T-cell (primary cell): ENCODE measurements at regions not wholly inside any gene's neighbourhood (a gene's known extent, or its start where the extent isn't known, plus 50 kb on each side); places are given as distances from the start of the nearest gene placed in this dataset.
"Not testable (repeated sequence)": the region's sequence is repeated elsewhere in the genome, so short reads cannot be mapped to it uniquely, and the experiment has no call there.

Experiments used
- ATAC-seq, 4 experiments: fragments of 200-7000 bp in 3 of 4; fragments of 150-1000 bp in 1 of 4; cut with Tn5 transposase; replicated peaks in 1 of 4; 1 replicate in 3 of 4; 2 replicates in 1 of 4; pipeline ENCODE4 v1.10.0; 2021; ENCODE audit warnings: moderate library complexity in 3 of 4, mild to moderate bottlenecking in 2 of 4, moderate number of reproducible peaks in 1 of 4
- CTCF ChIA-PET, 2 donors: fragments of 300-600 bp; sonication (Branson Sonifier 250); formaldehyde crosslinking; loops; one replicate each; lab custom pipeline; 2022; ENCODE audit warnings: antibody characterized with exemption in 2 of 2; lab: Charles Lee
- POLR2A ChIA-PET, 2 donors: fragments of 300-600 bp; sonication (Branson Sonifier 250); formaldehyde crosslinking; loops; one replicate each; lab custom pipeline; 2022; ENCODE audit warnings: antibody characterized with exemption in 2 of 2; lab: Charles Lee
- DNase-seq, 35 experiments: peaks; one replicate each; pipeline versions ENCODE4 v3.0.0 to v3.0.0-alpha.2; 2013 to 2023
- H3K27ac ChIP-seq: one replicate; pipeline ENCODE4 v1.5.1; 2013; ENCODE audit warnings: low read length
- H3K27me3 ChIP-seq, 2 experiments: replicated peaks in 1 of 2; 1 replicate in 1 of 2; 2 replicates in 1 of 2; pipeline versions ENCODE4 v1.6.1 to v1.7.0; 2013; ENCODE audit warnings: low read length in 1 of 2, mixed read lengths in 1 of 2; ENCODE audit not compliant: control insufficient read depth in 2 of 2, insufficient read depth in 2 of 2; ENCODE audit errors: extremely low read depth in 1 of 2
- H3K36me3 ChIP-seq, 2 donors: 1 replicate in 1 of 2; 2 replicates in 1 of 2; pipeline versions ENCODE4 v1.6.1 to v1.7.0; 2013; ENCODE audit warnings: low read length in 1 of 2; ENCODE audit not compliant: control insufficient read depth in 2 of 2, insufficient read depth in 1 of 2; ENCODE audit errors: extremely low read depth in 1 of 2
- H3K4me1 ChIP-seq, 2 experiments: 1 replicate in 1 of 2; 2 replicates in 1 of 2; pipeline versions ENCODE4 v1.6.1 to v1.7.0; 2013; ENCODE audit warnings: low read length in 2 of 2, mixed read lengths in 1 of 2; ENCODE audit not compliant: insufficient read depth in 2 of 2, control insufficient read depth in 1 of 2; ENCODE audit errors: extremely low read depth in 1 of 2
- H3K4me3 ChIP-seq, 2 donors: 1 replicate in 1 of 2; 2 replicates in 1 of 2; pipeline versions ENCODE4 v1.5.1 to v1.7.0; 2013; ENCODE audit warnings: mild to moderate bottlenecking in 2 of 2, low read length in 1 of 2, moderate library complexity in 1 of 2; ENCODE audit not compliant: control insufficient read depth in 1 of 2; ENCODE audit errors: extremely low read depth in 1 of 2
- H3K9me3 ChIP-seq: 2 replicates; pipeline ENCODE4 v1.7.0; 2013
- H3K27ac Mint-ChIP-seq, 2 donors: one replicate each; pipeline ENCODE4 v1.8.0; 2020 to 2021; ENCODE audit warnings: mild to moderate bottlenecking in 2 of 2, mixed read lengths in 2 of 2
- H3K27me3 Mint-ChIP-seq, 2 donors: one replicate each; pipeline ENCODE4 v1.8.0; 2021 to 2022; ENCODE audit warnings: mixed read lengths in 2 of 2
- H3K36me3 Mint-ChIP-seq: one replicate; pipeline ENCODE4 v1.8.0; 2021; ENCODE audit warnings: mixed read lengths
- H3K4me1 Mint-ChIP-seq, 3 donors: one replicate each; pipeline ENCODE4 v1.8.0; 2020 to 2022; ENCODE audit warnings: mixed read lengths in 3 of 3, mild to moderate bottlenecking in 1 of 3
- H3K4me3 Mint-ChIP-seq, 3 donors: one replicate each; pipeline ENCODE4 v1.8.0; 2020 to 2022; ENCODE audit warnings: mild to moderate bottlenecking in 3 of 3, mixed read lengths in 3 of 3, moderate library complexity in 3 of 3
- H3K9me3 Mint-ChIP-seq, 3 donors: one replicate each; pipeline ENCODE4 v1.8.0; 2020 to 2022; ENCODE audit warnings: mixed read lengths in 3 of 3
- WGBS: methylation state at CpG from one replicate; pipeline ENCODE4 v1.1.5; 2013; ENCODE audit warnings: missing lambda C conversion rate; ENCODE audit not compliant: insufficient coverage; 5-methylcytosine and 5-hydroxymethylcytosine counted together

DNA sequence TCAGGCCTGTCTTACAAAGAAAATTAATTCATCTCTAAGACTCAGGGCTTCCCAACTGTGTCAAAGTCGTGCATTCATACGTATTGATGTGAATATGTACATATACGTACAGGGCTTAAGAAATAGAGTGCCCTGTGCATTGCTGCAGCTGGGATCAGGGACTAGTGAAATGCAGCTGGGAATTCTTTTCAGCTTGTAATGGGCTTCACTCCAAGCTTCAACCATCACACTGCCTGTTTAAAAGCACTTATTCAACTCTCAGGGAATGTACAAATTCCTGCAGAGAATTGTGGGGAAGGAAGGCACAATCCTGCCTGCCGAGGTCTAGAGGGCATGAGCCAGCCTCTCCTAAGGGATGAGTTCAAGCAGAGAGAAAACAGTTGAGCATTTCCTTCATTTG, 59.6 kb upstream of the MAN2A1 start:
- ATAC-seq (no peak), DNase-seq (no peak)
- no peaks in the 10 kb centered on the region for H3K36me3 ChIP-seq
- peaks cover 17 to 23% of the 10 kb centered on the region in 2 donors for H3K27me3 Mint-ChIP-seq
- no peaks in the 10 kb centered on the region for H3K4me1 Mint-ChIP-seq
- H3K4me3 Mint-ChIP-seq = no peak overlapping the region
- WGBS = 100% methylated on average over 1 of the region's 4 CpGs
- no peaks in the 10 kb centered on the region for H3K9me3 Mint-ChIP-seq
- H3K36me3 Mint-ChIP-seq = no peaks in the 10 kb centered on the region
- H3K27me3 ChIP-seq = no peaks in the 10 kb centered on the region
- H3K4me3 ChIP-seq = no peak overlapping the region
- no peaks in the 10 kb centered on the region for H3K9me3 ChIP-seq
- no peak overlapping the region for H3K27ac Mint-ChIP-seq
- H3K27ac ChIP-seq = no peak overlapping the region
- no peaks in the 10 kb centered on the region for H3K4me1 ChIP-seq
- ChIA-PET POLR2A (no interaction called here), CTCF (no interaction called here)

- H3K27me3 ChIP-seq = no peaks in the 10 kb centered on the region
- H3K36me3 ChIP-seq = no peaks in the 10 kb centered on the region
- H3K4me3 ChIP-seq = no peak overlapping the region
- no peaks in the 10 kb centered on the region for H3K4me1 ChIP-seq
- WGBS = 80% methylated on average over 1 of the region's 3 CpGs
- H3K27ac ChIP-seq = no peak overlapping the region
- DNase-seq (no peak), ATAC-seq (no peak)
- H3K27me3 Mint-ChIP-seq = peaks cover 17 to 23% of the 10 kb centered on the region in 2 donors
- no peak overlapping the region for H3K27ac Mint-ChIP-seq
- CTCF ChIA-PET = no interaction called here
- H3K9me3 ChIP-seq = no peaks in the 10 kb centered on the region
- POLR2A ChIA-PET = no interaction called here
- no peak overlapping the region for H3K4me3 Mint-ChIP-seq
- H3K4me1 Mint-ChIP-seq = no peaks in the 10 kb centered on the region
- H3K9me3 Mint-ChIP-seq = peaks cover 0 to 4% (median 0%) of the 10 kb centered on the region in 3 donors
- no peaks in the 10 kb centered on the region for H3K36me3 Mint-ChIP-seq
Observed at GRCh38 chr5:109628591-109628990, 61.1 kb upstream of the MAN2A1 start.

GRCh38 chr5:109621266-109621665, 68.5 kb upstream of the MAN2A1 start:
- H3K9me3 ChIP-seq, POLR2A ChIA-PET, ATAC-seq, H3K36me3 Mint-ChIP-seq, H3K27ac Mint-ChIP-seq, DNase-seq, H3K27me3 ChIP-seq, H3K4me1 ChIP-seq, H3K4me3 ChIP-seq, H3K4me3 Mint-ChIP-seq, H3K27ac ChIP-seq, H3K36me3 ChIP-seq, CTCF ChIA-PET, H3K9me3 Mint-ChIP-seq, H3K4me1 Mint-ChIP-seq, H3K27me3 Mint-ChIP-seq: not testable (repeated sequence)
- WGBS = no CpG with 5 or more reads among the region's 5 CpGs

DNA sequence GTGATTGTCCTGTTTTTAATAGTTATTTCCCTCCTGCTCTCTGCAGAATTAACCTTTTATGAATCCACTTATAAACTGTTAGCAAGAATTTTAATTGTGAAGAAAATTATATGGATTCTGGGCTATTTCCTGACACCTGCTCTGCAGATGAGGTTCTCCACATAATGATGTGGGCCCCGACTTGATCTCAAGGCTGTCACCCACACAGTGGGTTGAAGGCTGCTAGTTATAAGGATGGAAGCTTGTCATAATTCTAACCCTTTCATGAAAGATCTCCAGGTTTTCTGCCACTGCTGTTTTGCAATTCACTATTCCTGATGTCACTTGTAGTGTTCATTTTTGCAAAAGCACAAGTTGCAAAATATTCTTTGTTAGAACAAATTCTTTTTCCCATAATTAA, 69.1 kb upstream of the MAN2A1 start:
- peaks cover 0 to 4% (median 0%) of the 10 kb centered on the region in 3 donors for H3K9me3 Mint-ChIP-seq
- no CpG with 5 or more reads among the region's 1 CpG for WGBS
- H3K4me1 ChIP-seq = no peaks in the 10 kb centered on the region

GRCh38 chr5:109619606-109620005, 70.1 kb upstream of the MAN2A1 start:
- Histone ChIP-seq H3K27ac (no peak overlapping the region), H3K36me3 (no peaks in the 10 kb centered on the region), H3K9me3 (no peaks in the 10 kb centered on the region), H3K4me3 (no peak overlapping the region), H3K27me3 (no peaks in the 10 kb centered on the region), H3K4me1 (no peaks in the 10 kb centered on the region)
- Mint-ChIP-seq H3K4me1 (no peaks in the 10 kb centered on the region), H3K27me3 (no peaks in the 10 kb centered on the region), H3K9me3 (peaks cover 0 to under 1% (median 0%) of the 10 kb centered on the region in 3 donors), H3K27ac (no peak overlapping the region), H3K4me3 (no peak overlapping the region), H3K36me3 (no peaks in the 10 kb centered on the region)
- POLR2A ChIA-PET = no interaction called here
- DNase-seq (no peak), ATAC-seq (no peak)
- CTCF ChIA-PET = interaction anchor here in 1 of 2 donors (0.6 kb wide), 1 partner anchor 1912 kb away, joined by 6 read pairs; no protein-coding TSS in a partner anchor

More for the DNA sequence above, 69.1 kb upstream of the MAN2A1 start:
- no peak overlapping the region for H3K27ac Mint-ChIP-seq
- no peak for ATAC-seq
- ChIA-PET POLR2A (no interaction called here), CTCF (no interaction called here)
- H3K4me1 Mint-ChIP-seq = no peaks in the 10 kb centered on the region
- no peak overlapping the region for H3K4me3 ChIP-seq
- H3K27me3 Mint-ChIP-seq = peaks cover 0 to 3% of the 10 kb centered on the region in 2 donors
- H3K36me3 Mint-ChIP-seq = no peaks in the 10 kb centered on the region
- no peak for DNase-seq
- no peaks in the 10 kb centered on the region for H3K9me3 ChIP-seq
- no peak overlapping the region for H3K27ac ChIP-seq
- no peaks in the 10 kb centered on the region for H3K36me3 ChIP-seq
- no peak overlapping the region for H3K4me3 Mint-ChIP-seq
- no peaks in the 10 kb centered on the region for H3K27me3 ChIP-seq

DNA sequence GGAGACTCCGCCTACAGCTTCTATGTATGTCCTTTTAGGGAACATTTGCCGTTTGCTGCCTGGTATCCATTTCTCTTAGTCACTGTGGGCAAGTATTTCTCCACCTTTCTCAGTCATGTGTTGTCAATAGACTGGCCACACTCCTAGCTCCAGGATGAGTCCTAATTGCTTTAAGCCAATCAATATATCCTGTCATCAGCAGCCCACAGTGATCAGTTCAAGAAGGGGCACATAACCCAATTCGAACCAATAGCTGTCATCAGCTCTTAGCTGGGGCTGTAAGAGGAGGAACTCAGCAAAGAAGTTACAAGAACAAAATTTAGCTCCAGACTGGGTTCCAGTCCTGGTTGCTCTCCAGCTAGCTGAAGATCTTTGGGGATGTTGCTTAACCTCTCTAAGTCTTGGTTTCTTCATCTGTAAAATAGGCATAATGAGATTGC, 70.7 kb upstream of the MAN2A1 start:
- H3K27ac ChIP-seq = no peak overlapping the region
- POLR2A ChIA-PET = no interaction called here
- H3K9me3 Mint-ChIP-seq = no peaks in the 10 kb centered on the region
- no peak for DNase-seq
- no peaks in the 10 kb centered on the region for H3K27me3 Mint-ChIP-seq
- no peaks in the 10 kb centered on the region for H3K9me3 ChIP-seq
- no peaks in the 10 kb centered on the region for H3K36me3 ChIP-seq
- no peak overlapping the region for H3K27ac Mint-ChIP-seq
- no peak for ATAC-seq
- WGBS = 36% methylated on average over 2 of the region's 3 CpGs
- no peaks in the 10 kb centered on the region for H3K36me3 Mint-ChIP-seq
- H3K4me1 ChIP-seq = no peaks in the 10 kb centered on the region
- no peaks in the 10 kb centered on the region for H3K27me3 ChIP-seq
- no peaks in the 10 kb centered on the region for H3K4me1 Mint-ChIP-seq
- H3K4me3 ChIP-seq = no peak overlapping the region
- no peak overlapping the region for H3K4me3 Mint-ChIP-seq
- CTCF ChIA-PET = interaction anchor here in 1 of 2 donors (0.6 kb wide), 1 partner anchor 1913 kb away, joined by 6 read pairs; no protein-coding TSS in a partner anchor

- no peak overlapping the region for H3K4me3 Mint-ChIP-seq
- WGBS = 83% methylated on average over 1 of the region's 3 CpGs
- no peaks in the 10 kb centered on the region for H3K9me3 Mint-ChIP-seq
- ChIA-PET POLR2A (no interaction called here), CTCF (no interaction called here)
- H3K27ac ChIP-seq = no peak overlapping the region
- no peaks in the 10 kb centered on the region for H3K4me1 ChIP-seq
- H3K27me3 ChIP-seq = no peaks in the 10 kb centered on the region
- H3K36me3 Mint-ChIP-seq = no peaks in the 10 kb centered on the region
- no peak overlapping the region for H3K27ac Mint-ChIP-seq
- H3K9me3 ChIP-seq = no peaks in the 10 kb centered on the region
- no peak overlapping the region for H3K4me3 ChIP-seq
- DNase-seq (no peak), ATAC-seq (no peak)
- H3K36me3 ChIP-seq = no peaks in the 10 kb centered on the region
- no peaks in the 10 kb centered on the region for H3K4me1 Mint-ChIP-seq
- H3K27me3 Mint-ChIP-seq = no peaks in the 10 kb centered on the region
Observed at GRCh38 chr5:109614981-109615380, 74.7 kb upstream of the MAN2A1 start.
